Endodermal cell (in vitro differentiated cells): ENCODE measurements at regions not wholly inside any gene's neighbourhood (a gene's known extent, or its start where the extent isn't known, plus 50 kb on each side); places are given as distances from the start of the nearest gene placed in this dataset.
A peak's percentile ranks its signal among the peaks of the same experiment; 100 is the strongest.

Source experiments
- DNase-seq: peaks from one replicate; pipeline ENCODE4 v3.0.0-alpha.2; 2017
- H3K27ac ChIP-seq: 2 replicates; pipeline ENCODE4 v1.5.1; 2013; ENCODE audit warnings: mild to moderate bottlenecking, low read depth, low read length, moderate library complexity
- H3K27me3 ChIP-seq: 2 replicates; pipeline ENCODE4 v1.6.1; 2013; ENCODE audit warnings: mild to moderate bottlenecking, low read length, moderate library complexity; ENCODE audit not compliant: insufficient read depth, control insufficient read depth, poor library complexity, severe bottlenecking
- H3K36me3 ChIP-seq: 2 replicates; pipeline ENCODE4 v1.7.0; 2013; ENCODE audit warnings: mild to moderate bottlenecking, low read length, moderate library complexity; ENCODE audit not compliant: control insufficient read depth, insufficient read depth
- H3K4me1 ChIP-seq: one replicate; pipeline ENCODE4 v1.7.0; 2013; ENCODE audit warnings: low read length; ENCODE audit not compliant: control insufficient read depth, insufficient read depth
- H3K4me3 ChIP-seq: 2 replicates; pipeline ENCODE4 v1.5.1; 2013; ENCODE audit warnings: mild to moderate bottlenecking, low read length, moderate library complexity
- H3K9ac ChIP-seq: 2 replicates; pipeline ENCODE4 v1.6.1; 2013; ENCODE audit warnings: mild to moderate bottlenecking, low read length, moderate library complexity; ENCODE audit not compliant: poor library complexity, severe bottlenecking; ENCODE audit errors: extremely low read depth
- H3K9me3 ChIP-seq: 2 replicates; pipeline ENCODE4 v1.6.1; 2013; ENCODE audit warnings: mild to moderate bottlenecking, low read length, moderate library complexity; ENCODE audit not compliant: control insufficient read depth
- H3K27ac Mint-ChIP-seq: 2 replicates; pipeline ENCODE4 v1.8.0; 2020; ENCODE audit warnings: mixed read lengths
- H3K27me3 Mint-ChIP-seq: 2 replicates; pipeline ENCODE4 v1.8.0; 2021; ENCODE audit warnings: mild to moderate bottlenecking, mixed read lengths; ENCODE audit not compliant: insufficient read depth
- H3K36me3 Mint-ChIP-seq: 2 replicates; pipeline ENCODE4 v1.8.0; 2020; ENCODE audit warnings: low read depth, mixed read lengths
- H3K4me1 Mint-ChIP-seq: 2 replicates; pipeline ENCODE4 v1.8.0; 2020; ENCODE audit warnings: mixed read lengths
- H3K4me3 Mint-ChIP-seq: 2 replicates; pipeline ENCODE4 v1.8.0; 2020; ENCODE audit warnings: mild to moderate bottlenecking, moderate library complexity, mixed read lengths
- H3K9me3 Mint-ChIP-seq: 2 replicates; pipeline ENCODE4 v1.8.0; 2020; ENCODE audit warnings: mild to moderate bottlenecking, mixed read lengths
- WGBS, 2 experiments: methylation state at CpG; one replicate each; pipeline versions ENCODE4 v1.1.5 to v1.1.7; 2013; ENCODE audit warnings: missing lambda C conversion rate in 2 of 2, mixed read lengths in 1 of 2; ENCODE audit not compliant: insufficient coverage in 1 of 2, insufficient read length in 1 of 2; 5-methylcytosine and 5-hydroxymethylcytosine counted together
- TF ChIP-seq, protein P1 (sequence below): fragments of 200-600 bp; sonication (generic); conservative IDR thresholded peaks from 2 replicates; pipeline ENCODE4 v1.5.0; 2021; ENCODE audit warnings: antibody characterized with exemption, mild to moderate bottlenecking

- Histone ChIP-seq H3K36me3 (no peaks in the 10 kb centered on the region), H3K9me3 (peaks cover 11% of the 10 kb centered on the region), H3K9ac (no peak overlapping the region), H3K4me3 (no peak overlapping the region), H3K27me3 (peaks cover 14% of the 10 kb centered on the region), H3K4me1 (no peaks in the 10 kb centered on the region), H3K27ac (no peak overlapping the region)
- Mint-ChIP-seq H3K27ac (no peak overlapping the region), H3K4me3 (no peak overlapping the region), H3K36me3 (no peaks in the 10 kb centered on the region), H3K4me1 (peaks cover 12% of the 10 kb centered on the region), H3K9me3 (peaks cover 11% of the 10 kb centered on the region), H3K27me3 (peaks cover 53% of the 10 kb centered on the region)
- 89% methylated on average over 7 of the region's 7 CpGs; no CpG with 5 or more reads in 1 of the 2 experiments for WGBS, 2 experiments
- TF ChIP-seq, protein P1, sequence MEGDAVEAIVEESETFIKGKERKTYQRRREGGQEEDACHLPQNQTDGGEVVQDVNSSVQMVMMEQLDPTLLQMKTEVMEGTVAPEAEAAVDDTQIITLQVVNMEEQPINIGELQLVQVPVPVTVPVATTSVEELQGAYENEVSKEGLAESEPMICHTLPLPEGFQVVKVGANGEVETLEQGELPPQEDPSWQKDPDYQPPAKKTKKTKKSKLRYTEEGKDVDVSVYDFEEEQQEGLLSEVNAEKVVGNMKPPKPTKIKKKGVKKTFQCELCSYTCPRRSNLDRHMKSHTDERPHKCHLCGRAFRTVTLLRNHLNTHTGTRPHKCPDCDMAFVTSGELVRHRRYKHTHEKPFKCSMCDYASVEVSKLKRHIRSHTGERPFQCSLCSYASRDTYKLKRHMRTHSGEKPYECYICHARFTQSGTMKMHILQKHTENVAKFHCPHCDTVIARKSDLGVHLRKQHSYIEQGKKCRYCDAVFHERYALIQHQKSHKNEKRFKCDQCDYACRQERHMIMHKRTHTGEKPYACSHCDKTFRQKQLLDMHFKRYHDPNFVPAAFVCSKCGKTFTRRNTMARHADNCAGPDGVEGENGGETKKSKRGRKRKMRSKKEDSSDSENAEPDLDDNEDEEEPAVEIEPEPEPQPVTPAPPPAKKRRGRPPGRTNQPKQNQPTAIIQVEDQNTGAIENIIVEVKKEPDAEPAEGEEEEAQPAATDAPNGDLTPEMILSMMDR, result no peak
- DNase-seq, result peak; percentile 31
Observed at GRCh38 chr2:120476141-120476540, 130.2 kb downstream of the INHBB start.

GRCh38 chr2:120477198-120477597 lies 131.3 kb downstream of the INHBB start:
- Mint-ChIP-seq H3K27me3 (peaks cover 48% of the 10 kb centered on the region), H3K4me1 (peaks cover 12% of the 10 kb centered on the region), H3K27ac (no peak overlapping the region), H3K9me3 (peaks cover 2% of the 10 kb centered on the region), H3K36me3 (no peaks in the 10 kb centered on the region), H3K4me3 (no peak overlapping the region)
- Histone ChIP-seq H3K4me1 (no peaks in the 10 kb centered on the region), H3K27ac (no peak overlapping the region), H3K9me3 (peaks cover 4% of the 10 kb centered on the region), H3K4me3 (no peak overlapping the region), H3K27me3 (peaks cover 11% of the 10 kb centered on the region), H3K36me3 (no peaks in the 10 kb centered on the region), H3K9ac (no peak overlapping the region)
- TF ChIP-seq, protein P1, result no peak
- WGBS, 2 experiments, result 73 to 87% methylated on average over 2 to 3 of the region's 3 CpGs
- DNase-seq, result peak; percentile 21

DNA sequence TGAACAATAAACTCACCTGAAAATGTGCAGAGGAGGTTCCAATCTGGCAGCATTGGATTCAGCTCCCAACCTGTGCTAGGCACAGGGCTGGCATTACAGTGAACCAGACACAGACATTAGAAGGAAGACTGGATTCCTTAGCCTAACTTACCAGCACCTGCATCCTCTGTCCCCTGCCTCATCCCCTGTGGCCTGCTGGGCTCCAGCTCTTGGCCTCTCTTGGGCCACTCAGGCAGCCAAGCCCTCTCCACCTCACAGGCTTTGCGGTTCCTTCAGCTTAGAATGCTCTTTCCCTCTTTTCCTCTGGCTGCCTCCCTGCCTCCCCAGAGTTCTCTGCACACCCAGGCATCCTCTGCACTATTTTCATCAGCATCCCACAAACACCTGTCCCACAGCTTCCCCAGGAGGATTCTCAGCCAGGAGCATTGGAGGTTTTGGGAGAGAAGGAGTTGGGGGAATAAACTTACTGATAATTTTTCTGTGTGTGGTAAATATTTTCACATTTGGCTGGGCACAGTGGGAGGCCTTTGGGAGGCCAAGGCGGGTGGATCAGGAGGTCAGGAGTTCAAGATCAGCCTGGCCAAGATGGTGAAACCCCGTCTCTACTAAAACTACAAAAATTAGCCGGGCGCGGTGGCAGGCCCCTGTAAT lies 132.0 kb downstream of the INHBB start:
- Mint-ChIP-seq H3K9me3 (no peaks in the 10 kb centered on the region), H3K4me3 (no peak overlapping the region), H3K4me1 (peaks cover 12% of the 10 kb centered on the region), H3K36me3 (no peaks in the 10 kb centered on the region), H3K27ac (no peak overlapping the region), H3K27me3 (peaks cover 45% of the 10 kb centered on the region)
- Histone ChIP-seq H3K9ac (no peak overlapping the region), H3K36me3 (no peaks in the 10 kb centered on the region), H3K9me3 (no peaks in the 10 kb centered on the region), H3K4me1 (no peaks in the 10 kb centered on the region), H3K27ac (no peak overlapping the region), H3K27me3 (peaks cover 15% of the 10 kb centered on the region), H3K4me3 (no peak overlapping the region)
- TF ChIP-seq, protein P1, result no peak
- WGBS, 2 experiments, result 92 to 100% methylated on average over 3 to 6 of the region's 6 CpGs
- DNase-seq, result peak; percentile 24
